K562 (cell line): ENCODE measurements at regions not wholly inside any gene's neighbourhood (a gene's known extent, or its start where the extent isn't known, plus 50 kb on each side); places are given as distances from the start of the nearest gene placed in this dataset.

Source experiments
- ATAC-seq: fragments of 200-7000 bp; cut with Tn5 transposase; 3 replicates; pipeline ENCODE4 v1.9.1; 2020; ENCODE audit warnings: moderate library complexity
- BruUV-seq: library from RNA; stranded (reverse); fragments of 400-500 nt; replicated peaks from 2 replicates; lab custom pipeline; 2021; lab: Mats Ljungman, UMichigan
- CTCF ChIA-PET: fragments of 300-600 bp; formaldehyde crosslinking; extraction: SDS; loops from one replicate; lab custom pipeline; 2021; ENCODE audit warnings: low intra/inter-chr PET ratio; lab: Yijun Ruan, JAX
- POLR2A ChIA-PET: fragments of 300-600, 350-650 bp; sonication (Branson Sonifier 250); formaldehyde crosslinking; extraction: SDS; loops from one replicate; lab custom pipeline; 2021; ENCODE audit warnings: antibody characterized with exemption, inconsistent platforms; lab: Yijun Ruan, JAX
- DNase-seq, 4 experiments: peaks; one replicate each; pipeline versions ENCODE4 v3.0.0 to v3.0.0-alpha.2; 2011 to 2018; ENCODE audit warnings: low spot score in 3 of 4, mixed read lengths in 3 of 4; ENCODE audit errors: extremely low read depth in 1 of 4
- FAIRE-seq: peaks from 2 replicates; lab custom pipeline; 2011; peaks lifted over from hg19 to GRCh38; lab: Jason Lieb, UNC
- H2AFZ ChIP-seq: 2 replicates; pipeline ENCODE4 v1.6.0; 2011; ENCODE audit warnings: low read depth, low read length, control low read depth, inconsistent platforms
- H3K27ac ChIP-seq: fragments of 200-600 bp; 3 replicates; pipeline ENCODE4 v1.8.0; 2011; ENCODE audit warnings: low read depth, mild to moderate bottlenecking, control low read depth, inconsistent platforms, low read length, moderate library complexity, mixed read lengths; ENCODE audit errors: extremely low read depth
- H3K27me3 ChIP-seq, 2 experiments: fragments of 300-600 bp in 1 of 2; 2 replicates in 1 of 2; 3 replicates in 1 of 2; pipeline versions ENCODE4 v1.6.0 to v1.8.0; 2011; ENCODE audit warnings: inconsistent platforms in 2 of 2, low read length in 2 of 2, mild to moderate bottlenecking in 1 of 2, mixed read lengths in 1 of 2, moderate library complexity in 1 of 2; ENCODE audit not compliant: control insufficient read depth in 2 of 2, insufficient read depth in 2 of 2
- H3K36me3 ChIP-seq: fragments of 300-600 bp; 3 replicates; pipeline ENCODE4 v1.8.0; 2011; ENCODE audit warnings: mild to moderate bottlenecking, low read length, inconsistent platforms; ENCODE audit not compliant: control insufficient read depth, insufficient read depth
- H3K4me1 ChIP-seq, 2 experiments: fragments of 200-600 bp in 1 of 2; replicated peaks in 1 of 2; 2 replicates in 1 of 2; 3 replicates in 1 of 2; pipeline versions ENCODE4 v1.5.1 to v1.8.0; 2011; ENCODE audit warnings: inconsistent platforms in 2 of 2, low read length in 2 of 2, mild to moderate bottlenecking in 1 of 2, mixed read lengths in 1 of 2, moderate library complexity in 1 of 2; ENCODE audit not compliant: control insufficient read depth in 2 of 2, insufficient read depth in 2 of 2
- H3K4me2 ChIP-seq: 2 replicates; pipeline ENCODE4 v1.6.1; 2011; ENCODE audit warnings: low read length, control low read depth, inconsistent platforms, mixed read lengths; ENCODE audit not compliant: insufficient read depth
- H3K4me3 ChIP-seq: fragments of 200-600 bp; sonication (generic), shearing (Covaris generic); 2 replicates; pipeline ENCODE4 v1.5.1; 2016; ENCODE audit warnings: control low read depth, inconsistent platforms
- H3K79me2 ChIP-seq: fragments of 200-600 bp; 3 replicates; pipeline ENCODE4 v1.8.0; 2011; ENCODE audit warnings: low read length, inconsistent platforms; ENCODE audit not compliant: control insufficient read depth, insufficient read depth
- H3K9ac ChIP-seq, 2 experiments: 2 replicates each; pipeline versions ENCODE4 v1.6.0 to v1.6.1; 2011; ENCODE audit warnings: low read depth in 2 of 2, low read length in 2 of 2, control low read depth in 1 of 2, inconsistent platforms in 1 of 2, mild to moderate bottlenecking in 1 of 2, mixed read lengths in 1 of 2; ENCODE audit not compliant: insufficient read depth in 1 of 2
- H3K9me1 ChIP-seq: one replicate; pipeline ENCODE4 v1.6.0; 2011; ENCODE audit warnings: inconsistent platforms, mild to moderate bottlenecking, low read length, moderate library complexity; ENCODE audit not compliant: control insufficient read depth, insufficient read depth
- H3K9me3 ChIP-seq: replicated peaks from 2 replicates; pipeline ENCODE4 v1.5.1; 2011; ENCODE audit warnings: low read depth, low read length, inconsistent platforms; ENCODE audit not compliant: control insufficient read depth, insufficient read depth
- H4K20me1 ChIP-seq: replicated peaks from 2 replicates; pipeline ENCODE4 v1.6.1; 2011; ENCODE audit warnings: low read length, inconsistent platforms, mixed read lengths; ENCODE audit not compliant: control insufficient read depth, insufficient read depth
- AFF4 ChIP-seq: sonication (generic); formaldehyde crosslinking; IDR thresholded peaks from 2 replicates; pipeline ENCODE4 v1.8.0; 2023; ENCODE audit warnings: mild to moderate bottlenecking, missing genetic modification reagents
- CBFA2T3 ChIP-seq: fragments of 450-650 bp; IDR thresholded peaks from 2 replicates; pipeline ENCODE4 v1.6.1; 2017
- CHCHD3 ChIP-seq: fragments of 250-450 bp; sonication (Bioruptor Pico); IDR thresholded peaks from 2 replicates; pipeline ENCODE4 v2.1.2; 2022; ENCODE audit warnings: mild to moderate bottlenecking
- GABPB2 ChIP-seq: fragments of 250-450 bp; sonication (Bioruptor Pico); conservative IDR thresholded peaks from 2 replicates; pipeline ENCODE4 v1.5.1; 2021; ENCODE audit warnings: mild to moderate bottlenecking
- ID3 ChIP-seq, 2 experiments: fragments of 250-450 bp in 1 of 2; fragments of 450-650 bp in 1 of 2; sonication (Bioruptor Pico) in 1 of 2; IDR thresholded peaks; 2 replicates each; pipeline versions ENCODE4 v1.6.1 to v1.8.0; 2016 to 2021; ENCODE audit warnings: mild to moderate bottlenecking in 2 of 2, moderate library complexity in 2 of 2, missing compliant biosample characterization in 1 of 2, missing genetic modification characterization in 1 of 2
- TBP ChIP-seq: optimal IDR thresholded peaks from 2 replicates; pipeline ENCODE3; 2011; ENCODE audit warnings: low read depth, low read length, improper control_type of control experiment
- TEAD2 ChIP-seq: fragments of 450-650 bp; IDR thresholded peaks from 2 replicates; pipeline ENCODE4 v1.6.1; 2016; ENCODE audit warnings: missing genetic modification characterization, control low read depth, missing compliant biosample characterization
- THRA ChIP-seq: fragments of 450-650 bp; IDR thresholded peaks from 2 replicates; pipeline ENCODE4 v1.6.1; 2017; ENCODE audit warnings: mild to moderate bottlenecking, moderate library complexity
- ZBTB33 ChIP-seq: sonication (generic); formaldehyde crosslinking; IDR thresholded peaks from 2 replicates; pipeline ENCODE4 v1.8.1; 2023; ENCODE audit warnings: mild to moderate bottlenecking, missing genetic modification reagents
- ZEB2 ChIP-seq: fragments of 450-650 bp; IDR thresholded peaks from 2 replicates; pipeline ENCODE4 v1.6.1; 2016
- ZFP36 ChIP-seq: fragments of 150-350 bp; IDR thresholded peaks from 2 replicates; pipeline ENCODE4 v1.6.1; 2018; ENCODE audit warnings: low read length, low read depth; ENCODE audit not compliant: partially characterized antibody
- ZNF143 ChIP-seq: sonication (generic); formaldehyde crosslinking; IDR thresholded peaks from 2 replicates; pipeline ENCODE4 v1.9.0; 2022; ENCODE audit warnings: mild to moderate bottlenecking, missing genetic modification reagents
- ZNF197 ChIP-seq: fragments of 200-800 bp; sonication (Bioruptor generic); IDR thresholded peaks from 2 replicates; pipeline ENCODE4 v1.6.1; 2016; ENCODE audit warnings: low read depth, missing genetic modification characterization, missing compliant biosample characterization
- ZNF239 ChIP-seq: fragments of 250-450 bp; sonication (Bioruptor Pico); IDR thresholded peaks from 2 replicates; pipeline ENCODE4 v1.4.0; 2020; ENCODE audit warnings: mild to moderate bottlenecking
- ZNF431 ChIP-seq: sonication (generic); formaldehyde crosslinking; IDR thresholded peaks from 2 replicates; pipeline ENCODE4 v1.8.0; 2022; ENCODE audit warnings: mild to moderate bottlenecking, missing genetic modification reagents
- ZNF57 ChIP-seq: fragments of 450-650 bp; formaldehyde crosslinking; IDR thresholded peaks from 2 replicates; pipeline ENCODE4 v1.4.0; 2020; ENCODE audit warnings: mild to moderate bottlenecking, moderate library complexity
- ZSCAN29 ChIP-seq: fragments of 450-650 bp; IDR thresholded peaks from 2 replicates; pipeline ENCODE4 v1.6.1; 2017
- WGBS: fragments of 100-300 bp; shearing (Covaris generic); methylation state at CpG from one replicate; pipeline ENCODE4 v1.1.6; 2016; ENCODE audit warnings: low coverage, mixed read lengths; ENCODE audit not compliant: insufficient coverage; ENCODE audit errors: missing lambda C conversion rate; 5-methylcytosine and 5-hydroxymethylcytosine counted together
- in situ Hi-C: fragments of 300-500 bp; cut with MboI; formaldehyde crosslinking; loops from 4 replicates; pipeline ENCODE4 v1.15.0; 2018; ENCODE audit warnings: inconsistent platforms, mixed read lengths
- intact Hi-C: fragments of 100-400 bp; cut with micrococcal nuclease; formaldehyde crosslinking; loops from 2 replicates; pipeline ENCODE4 v1.14.2; 2022

- H3K27ac ChIP-seq = peak overlapping the region; percentile 77
- H3K9ac ChIP-seq = peak overlapping the region in 1 of 2 experiments; percentile 61; a peak in 2 of 4 replicates
- no peaks in the 10 kb centered on the region for H3K9me1 ChIP-seq
- intact Hi-C loops (loop anchor here (1.0 to 5.0 kb wide), 3 partner anchors 12 to 62 kb away; no protein-coding TSS in a partner anchor), in situ Hi-C loops (no loop called here)
- H3K79me2 ChIP-seq = no peaks in the 10 kb centered on the region
- FAIRE-seq (peak; percentile 85), DNase-seq (peak; percentile 42 to 72 (median 58)), ATAC-seq (peak; percentile 72)
- no peaks in the 10 kb centered on the region for H3K27me3 ChIP-seq
- CTCF ChIA-PET = no interaction called here
- no peaks in the 10 kb centered on the region for H4K20me1 ChIP-seq
- H3K4me3 ChIP-seq = no peak overlapping the region
- 0% methylated on average over 5 of the region's 5 CpGs for WGBS
- H3K4me2 ChIP-seq = peak overlapping the region; percentile 48
- H2AFZ ChIP-seq = peak overlapping the region; percentile 74
- POLR2A ChIA-PET = interaction anchor here (0.6 to 1.6 kb wide), 2 partner anchors 12 to 41 kb away, joined by 3 to 6 read pairs; no protein-coding TSS in a partner anchor
- no TSS peak for BruUV-seq
- no peaks in the 10 kb centered on the region for H3K9me3 ChIP-seq
- peaks cover 15 to 52% of the 10 kb centered on the region in 2 experiments for H3K4me1 ChIP-seq
- H3K36me3 ChIP-seq = no peaks in the 10 kb centered on the region
- TF ChIP-seq ZNF143 (CRISPR knock-in tag) (no peak), GABPB2 (no peak), CHCHD3 (CRISPR knock-in tag) (no peak), ZSCAN29 (no peak), TBP (no peak), ZBTB33 (no peak), ID3 (CRISPR knock-in tag; IDR thresholded peaks at IDR 0.05) (no peak), ID3 (tag; IDR thresholded peaks at IDR 0.05) (no peak), CBFA2T3 (peak; percentile 47), AFF4 (CRISPR knock-in tag) (no peak), ZNF239 (no peak), ZNF197 (CRISPR knock-in tag) (no peak), ZEB2 (0 out of 2 replicates have a peak, but pooled peaks have one; percentile 19), ZFP36 (no peak), THRA (no peak), ZNF431 (CRISPR knock-in tag) (no peak), ZNF57 (no peak), TEAD2 (tag) (no peak)
Observed at GRCh38 chr2:217090024-217090473, 230.2 kb upstream of the TNP1 start.
